Kidney (tissue), 13 donors: ENCODE measurements at regions not wholly inside any gene's neighbourhood (a gene's known extent, or its start where the extent isn't known, plus 50 kb on each side); places are given as distances from the start of the nearest gene placed in this dataset.
A peak's percentile ranks its signal among the peaks of the same experiment; 100 is the strongest.

Experiments used
- DNase-seq, 5 donors: peaks; one replicate each; pipeline ENCODE4 v3.0.0-alpha.2; 2013 to 2020
- FAIRE-seq: peaks from 2 replicates; lab custom pipeline; 2012; peaks lifted over from hg19 to GRCh38; lab: Jason Lieb, UNC
- H3K27ac ChIP-seq, 2 donors: one replicate each; pipeline ENCODE4 v1.7.0; 2013; ENCODE audit warnings: low read depth in 2 of 2, low read length in 2 of 2, inconsistent platforms in 1 of 2
- H3K27me3 ChIP-seq: one replicate; pipeline ENCODE4 v1.7.1; 2013; ENCODE audit warnings: low read length, inconsistent platforms; ENCODE audit not compliant: control insufficient read depth, insufficient read depth
- H3K36me3 ChIP-seq, 3 donors: one replicate each; pipeline versions ENCODE4 v1.7.0 to v1.7.1; 2013; ENCODE audit warnings: low read length in 3 of 3, control low read depth in 1 of 3, inconsistent platforms in 1 of 3; ENCODE audit not compliant: insufficient read depth in 3 of 3, control insufficient read depth in 2 of 3
- H3K4me1 ChIP-seq, 3 donors: one replicate each; pipeline versions ENCODE4 v1.7.0 to v1.7.1; 2013; ENCODE audit warnings: low read length in 3 of 3, inconsistent platforms in 1 of 3, low read depth in 1 of 3; ENCODE audit not compliant: control insufficient read depth in 2 of 3, insufficient read depth in 2 of 3
- H3K4me3 ChIP-seq, 3 donors: one replicate each; pipeline versions ENCODE4 v1.7.0 to v1.8.1; 2013; ENCODE audit warnings: low read length in 3 of 3, control low read depth in 1 of 3, inconsistent platforms in 1 of 3
- H3K9ac ChIP-seq, 3 donors: one replicate each; pipeline versions ENCODE4 v1.7.0 to v1.7.1; 2013; ENCODE audit warnings: low read length in 3 of 3, control low read depth in 1 of 3, inconsistent platforms in 1 of 3
- H3K9me3 ChIP-seq, 3 donors: one replicate each; pipeline versions ENCODE4 v1.7.0 to v1.7.1; 2013; ENCODE audit warnings: low read length in 3 of 3, control low read depth in 1 of 3, inconsistent platforms in 1 of 3; ENCODE audit not compliant: control insufficient read depth in 2 of 3, insufficient read depth in 1 of 3
- CTCF ChIP-seq: IDR thresholded peaks from 3 replicates; pipeline ENCODE4 v1.5.1; 2012; ENCODE audit warnings: mild to moderate bottlenecking, moderate library complexity, borderline replicate concordance; ENCODE audit not compliant: insufficient read depth; ENCODE audit errors: extremely low read depth
- intact Hi-C: fragments of 100-400 bp; cut with DNase I; formaldehyde crosslinking; loops from one replicate; pipeline ENCODE4 v1.11.1; 2022
- donor health status: control.
- donor health status: control.
- donor health status: control.
- donor health status: control.
- donor health status: control.
- donor health status: DM: yes; HTN: yes; CAD: no.
- donor health status: Normal renal cell carcinoma (clear cell type).

- FAIRE-seq (no peak), DNase-seq (peak in 1 of 5 donors; percentile 23)
- Histone ChIP-seq H3K9ac (no peak overlapping the region), H3K9me3 (no peaks in the 10 kb centered on the region), H3K36me3 (no peaks in the 10 kb centered on the region), H3K4me1 (no peaks in the 10 kb centered on the region), H3K4me3 (no peak overlapping the region), H3K27ac (no peak overlapping the region), H3K27me3 (no peaks in the 10 kb centered on the region)
- intact Hi-C loops: no loop called here
- TF ChIP-seq CTCF: no peak
These were observed 207.6 kb downstream of the BRD1 start for GRCh38 chr22:49620003-49620556.

- no peak overlapping the region for H3K9ac ChIP-seq
- no peaks in the 10 kb centered on the region for H3K36me3 ChIP-seq
- intact Hi-C loops: no loop called here
- H3K4me3 ChIP-seq: no peak overlapping the region
- H3K27me3 ChIP-seq: no peaks in the 10 kb centered on the region
- H3K27ac ChIP-seq: no peak overlapping the region
- H3K9me3 ChIP-seq: no peaks in the 10 kb centered on the region
- TF ChIP-seq CTCF: no peak
- DNase-seq: no peak
- H3K4me1 ChIP-seq: no peaks in the 10 kb centered on the region
- no peak for FAIRE-seq
These were observed 208.4 kb downstream of the BRD1 start for GRCh38 chr22:49619301-49619700.

DNA sequence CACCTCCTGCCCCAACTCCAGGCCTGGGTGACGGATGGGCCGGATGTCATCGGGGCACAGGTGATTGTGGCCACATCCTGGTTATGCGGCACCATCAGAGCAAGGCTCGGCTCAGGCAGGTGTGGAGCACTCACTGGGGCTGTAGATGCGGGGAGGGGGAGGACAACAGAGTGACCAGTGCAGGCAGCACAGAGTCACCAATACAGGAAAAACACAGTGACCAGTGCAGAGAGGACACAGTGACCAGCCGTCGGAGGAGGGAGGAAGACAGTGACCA is 209.1 kb downstream of the BRD1 start:
- no peaks in the 10 kb centered on the region for H3K4me1 ChIP-seq
- no peaks in the 10 kb centered on the region for H3K27me3 ChIP-seq
- no peaks in the 10 kb centered on the region for H3K36me3 ChIP-seq
- FAIRE-seq (no peak), DNase-seq (peak in 1 of 5 donors; percentile 70)
- intact Hi-C loops: no loop called here
- H3K27ac ChIP-seq: no peak overlapping the region
- H3K4me3 ChIP-seq: no peak overlapping the region
- H3K9me3 ChIP-seq: no peaks in the 10 kb centered on the region
- no peak overlapping the region for H3K9ac ChIP-seq
- no peak for TF ChIP-seq CTCF
